ENCODE measurements at regions not wholly inside any gene's neighbourhood (a gene's known extent, or its start where the extent isn't known, plus 50 kb on each side); places are given as distances from the start of the nearest gene placed in this dataset.

- TF ChIP-seq CTCF (conservative IDR thresholded peaks at IDR 0.05) (no peak), EZH2 (IDR thresholded peaks at IDR 0.05; ENCODE audit: low read depth) (no peak)
Measured at GRCh38 chr6:100057941-100058340, 63.9 kb upstream of the MCHR2 start.
